ENCODE measurements at regions not wholly inside any gene's neighbourhood (a gene's known extent, or its start where the extent isn't known, plus 50 kb on each side); places are given as distances from the start of the nearest gene placed in this dataset.
"Not testable (repeated sequence)": the region's sequence is repeated elsewhere in the genome, so short reads cannot be mapped to it uniquely, and the experiment has no call there.

DNA sequence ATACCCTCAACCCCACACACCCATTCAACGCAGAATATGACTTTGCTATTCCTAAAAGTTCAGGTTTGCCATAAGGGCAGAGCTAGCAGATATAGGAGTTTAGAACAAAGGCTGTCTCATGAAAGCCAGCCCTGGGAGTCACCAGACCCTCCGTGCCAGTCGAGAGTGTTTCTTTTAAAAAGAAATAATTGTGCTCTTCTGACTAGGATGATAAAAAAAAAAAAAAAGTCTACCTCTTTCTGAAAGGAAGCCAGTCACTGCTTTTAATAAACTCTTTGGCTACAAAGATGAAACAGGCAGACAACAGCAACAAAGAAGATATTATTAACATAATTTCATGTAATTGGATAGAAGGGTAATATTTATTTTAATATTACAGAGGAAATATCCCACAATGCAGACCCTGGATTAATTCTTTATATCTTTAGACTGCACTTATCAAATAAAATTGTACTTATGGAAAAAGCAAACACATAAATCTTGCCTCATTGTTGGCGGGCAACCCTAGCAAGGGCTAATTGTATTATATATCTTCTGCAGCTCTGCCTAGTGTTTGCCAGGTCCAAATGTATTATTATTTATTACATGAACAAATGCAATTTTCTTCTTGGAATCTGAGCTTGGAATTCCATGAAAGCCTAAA lies 277.5 kb upstream of the DYNLRB2 start:
- no peaks in the 10 kb centered on the region for H3K36me3 Mint-ChIP-seq
- ATAC-seq (ENCODE audit: low read depth in 2 of 2) (no peak), DNase-seq (no peak)
- Histone ChIP-seq H3K4me1 (ENCODE audit: control insufficient read depth, insufficient read depth, low read length, poor library complexity, severe bottlenecking) (no peaks in the 10 kb centered on the region), H3K4me3 (ENCODE audit: low read depth, low read length) (no peak overlapping the region), H3K9me3 (ENCODE audit: control insufficient read depth in 2 of 2, low read length in 2 of 2) (no peaks in the 10 kb centered on the region), H3K27me3 (ENCODE audit: control insufficient read depth, insufficient read depth, low read length) (no peaks in the 10 kb centered on the region), H3K36me3 (ENCODE audit: control insufficient read depth, insufficient read depth, low read length) (no peaks in the 10 kb centered on the region), H3K27ac (ENCODE audit: insufficient read depth, low read length, poor library complexity, severe bottlenecking) (no peak overlapping the region)
- no peak overlapping the region for H3K27ac Mint-ChIP-seq
- no peak overlapping the region for H3K4me3 Mint-ChIP-seq
- no peaks in the 10 kb centered on the region for H3K4me1 Mint-ChIP-seq
- H3K9me3 Mint-ChIP-seq: peaks cover 0 to 1% (median 0%) of the 10 kb centered on the region in 7 donors
- peaks cover 4% of the 10 kb centered on the region for H3K27me3 Mint-ChIP-seq

DNA sequence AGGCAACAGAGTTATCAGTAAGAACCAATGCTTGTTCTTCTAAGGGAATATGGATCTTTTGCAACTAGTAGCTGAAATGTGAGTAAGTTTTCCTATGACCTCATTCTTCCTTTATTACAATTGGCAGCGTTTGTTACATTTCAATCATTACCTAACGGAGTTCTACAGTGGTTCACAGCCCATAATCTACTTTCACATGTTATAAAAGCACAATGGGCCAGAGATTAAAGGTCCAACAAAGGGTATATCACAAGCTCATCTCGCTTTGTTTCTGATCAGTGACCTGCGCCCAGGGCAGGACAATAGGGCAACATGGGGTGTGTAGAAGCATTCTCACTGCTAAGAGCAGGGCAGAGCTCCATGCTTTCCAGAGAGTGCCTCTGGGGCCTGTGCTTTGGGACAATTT lies 279.9 kb upstream of the DYNLRB2 start:
- no peaks in the 10 kb centered on the region for H3K27me3 ChIP-seq (ENCODE audit: control insufficient read depth, insufficient read depth, low read length)
- H3K27me3 Mint-ChIP-seq: no peaks in the 10 kb centered on the region
- H3K36me3 Mint-ChIP-seq: no peaks in the 10 kb centered on the region
- no peaks in the 10 kb centered on the region for H3K36me3 ChIP-seq (ENCODE audit: control insufficient read depth, insufficient read depth, low read length)
- ATAC-seq (ENCODE audit: low read depth in 2 of 2) (no peak), DNase-seq (no peak)
- no peak overlapping the region for H3K27ac Mint-ChIP-seq
- H3K27ac ChIP-seq (ENCODE audit: insufficient read depth, low read length, poor library complexity, severe bottlenecking): no peak overlapping the region
- H3K4me1 ChIP-seq (ENCODE audit: control insufficient read depth, insufficient read depth, low read length, poor library complexity, severe bottlenecking): no peaks in the 10 kb centered on the region
- H3K9me3 Mint-ChIP-seq: peaks cover 0 to 1% (median 0%) of the 10 kb centered on the region in 7 donors
- no peaks in the 10 kb centered on the region for H3K4me1 Mint-ChIP-seq
- H3K9me3 ChIP-seq (ENCODE audit: control insufficient read depth in 2 of 2, low read length in 2 of 2): no peaks in the 10 kb centered on the region
- no peak overlapping the region for H3K4me3 Mint-ChIP-seq
- H3K4me3 ChIP-seq (ENCODE audit: low read depth, low read length): no peak overlapping the region

DNA sequence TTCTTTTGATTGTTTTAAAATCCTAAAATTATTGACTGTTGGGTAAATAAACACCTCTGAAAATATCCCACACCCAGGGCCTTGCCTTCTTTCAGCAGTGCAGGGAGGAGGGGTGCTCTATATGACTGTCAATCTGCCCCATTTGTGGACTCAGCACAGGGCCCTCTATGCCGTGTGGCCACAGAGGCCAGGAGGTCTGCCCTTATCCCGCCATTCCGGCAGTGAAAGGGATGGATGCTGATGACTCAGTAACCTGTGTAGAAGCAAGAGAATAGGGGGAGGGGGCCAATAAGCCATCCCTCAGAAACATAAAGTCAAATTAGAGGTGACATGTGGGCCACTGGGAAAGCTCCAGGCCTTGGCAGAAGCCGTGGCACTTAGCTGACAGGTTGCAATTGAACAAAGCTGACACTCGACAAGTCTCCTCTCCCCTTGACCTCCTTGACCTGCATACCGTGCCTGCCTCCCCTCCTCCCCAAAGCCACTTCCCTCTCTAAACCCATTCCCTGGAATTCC lies 281.4 kb upstream of the DYNLRB2 start:
- no peaks in the 10 kb centered on the region for H3K27me3 ChIP-seq (ENCODE audit: control insufficient read depth, insufficient read depth, low read length)
- no peak overlapping the region for H3K27ac ChIP-seq (ENCODE audit: insufficient read depth, low read length, poor library complexity, severe bottlenecking)
- Mint-ChIP-seq H3K4me3 (no peak overlapping the region), H3K27me3 (no peaks in the 10 kb centered on the region), H3K9me3 (peaks cover 0 to 2% (median 1%) of the 10 kb centered on the region in 7 donors), H3K27ac (no peak overlapping the region), H3K4me1 (no peaks in the 10 kb centered on the region), H3K36me3 (no peaks in the 10 kb centered on the region)
- H3K4me3 ChIP-seq (ENCODE audit: low read depth, low read length): no peak overlapping the region
- DNase-seq: no peak
- H3K9me3 ChIP-seq (ENCODE audit: control insufficient read depth in 2 of 2, low read length in 2 of 2): no peaks in the 10 kb centered on the region
- H3K36me3 ChIP-seq (ENCODE audit: control insufficient read depth, insufficient read depth, low read length): no peaks in the 10 kb centered on the region
- H3K4me1 ChIP-seq (ENCODE audit: control insufficient read depth, insufficient read depth, low read length, poor library complexity, severe bottlenecking): no peaks in the 10 kb centered on the region
- no peak for ATAC-seq (ENCODE audit: low read depth in 2 of 2)

DNA sequence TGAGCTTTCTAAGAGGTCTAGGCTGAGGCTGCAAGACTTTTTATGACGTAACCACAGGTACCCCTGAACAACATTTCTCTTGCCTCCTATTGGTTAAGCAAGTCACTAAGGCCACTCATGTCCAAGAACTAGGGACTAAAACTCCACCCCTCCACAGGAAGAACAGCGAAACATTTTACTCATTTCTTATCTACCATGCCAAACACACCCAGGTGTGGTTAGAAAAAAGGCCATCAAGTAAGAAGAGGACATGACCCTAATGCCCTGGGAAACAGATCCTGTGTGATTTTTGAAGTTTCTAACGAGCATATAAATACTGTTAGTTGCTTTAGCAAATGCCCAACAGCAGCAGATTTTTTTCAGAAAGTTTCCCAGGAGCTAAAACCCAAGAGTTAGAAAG lies 282.4 kb upstream of the DYNLRB2 start:
- Histone ChIP-seq H3K27me3 (ENCODE audit: control insufficient read depth, insufficient read depth, low read length) (no peaks in the 10 kb centered on the region), H3K4me1 (ENCODE audit: control insufficient read depth, insufficient read depth, low read length, poor library complexity, severe bottlenecking) (no peaks in the 10 kb centered on the region), H3K36me3 (ENCODE audit: control insufficient read depth, insufficient read depth, low read length) (no peaks in the 10 kb centered on the region), H3K27ac (ENCODE audit: insufficient read depth, low read length, poor library complexity, severe bottlenecking) (no peak overlapping the region), H3K4me3 (ENCODE audit: low read depth, low read length) (no peak overlapping the region), H3K9me3 (ENCODE audit: control insufficient read depth in 2 of 2, low read length in 2 of 2) (no peaks in the 10 kb centered on the region)
- Mint-ChIP-seq H3K4me1 (no peaks in the 10 kb centered on the region), H3K27me3 (no peaks in the 10 kb centered on the region), H3K36me3 (no peaks in the 10 kb centered on the region), H3K27ac (no peak overlapping the region), H3K4me3 (no peak overlapping the region), H3K9me3 (peaks cover 0 to 2% (median 0%) of the 10 kb centered on the region in 7 donors)
- ATAC-seq (ENCODE audit: low read depth in 2 of 2) (no peak), DNase-seq (no peak)

DNA sequence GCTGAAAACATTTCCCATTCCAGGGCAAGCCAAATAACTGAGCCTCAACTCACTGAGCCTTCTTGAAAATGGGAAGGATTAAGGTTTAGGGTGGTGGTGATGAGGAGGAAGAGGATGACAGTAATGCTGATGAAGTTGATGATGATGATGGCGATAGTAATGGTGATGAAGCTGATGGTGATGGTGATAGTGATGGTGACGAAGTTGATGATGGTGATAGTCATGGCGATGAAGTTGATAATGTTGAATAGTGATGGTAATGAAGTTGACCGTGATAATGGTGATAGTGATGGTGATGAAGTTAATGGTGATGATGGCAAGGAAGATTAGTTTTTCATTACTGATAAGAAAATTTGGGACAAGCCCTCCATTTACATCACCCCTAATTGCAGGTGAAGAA lies 285.8 kb upstream of the DYNLRB2 start:
- H3K27ac ChIP-seq (ENCODE audit: insufficient read depth, low read length, poor library complexity, severe bottlenecking): no peak overlapping the region
- no peak overlapping the region for H3K4me3 Mint-ChIP-seq
- H3K4me1 ChIP-seq (ENCODE audit: control insufficient read depth, insufficient read depth, low read length, poor library complexity, severe bottlenecking): no peaks in the 10 kb centered on the region
- ATAC-seq (ENCODE audit: low read depth in 2 of 2) (no peak), DNase-seq (no peak)
- H3K27me3 Mint-ChIP-seq: peaks cover 5% of the 10 kb centered on the region
- H3K9me3 ChIP-seq (ENCODE audit: control insufficient read depth in 2 of 2, low read length in 2 of 2): no peaks in the 10 kb centered on the region
- no peaks in the 10 kb centered on the region for H3K4me1 Mint-ChIP-seq
- H3K4me3 ChIP-seq (ENCODE audit: low read depth, low read length): no peak overlapping the region
- H3K36me3 ChIP-seq (ENCODE audit: control insufficient read depth, insufficient read depth, low read length): no peaks in the 10 kb centered on the region
- no peak overlapping the region for H3K27ac Mint-ChIP-seq
- no peaks in the 10 kb centered on the region for H3K27me3 ChIP-seq (ENCODE audit: control insufficient read depth, insufficient read depth, low read length)
- no peaks in the 10 kb centered on the region for H3K36me3 Mint-ChIP-seq
- peaks cover 0 to 2% (median 0%) of the 10 kb centered on the region in 7 donors for H3K9me3 Mint-ChIP-seq

DNA sequence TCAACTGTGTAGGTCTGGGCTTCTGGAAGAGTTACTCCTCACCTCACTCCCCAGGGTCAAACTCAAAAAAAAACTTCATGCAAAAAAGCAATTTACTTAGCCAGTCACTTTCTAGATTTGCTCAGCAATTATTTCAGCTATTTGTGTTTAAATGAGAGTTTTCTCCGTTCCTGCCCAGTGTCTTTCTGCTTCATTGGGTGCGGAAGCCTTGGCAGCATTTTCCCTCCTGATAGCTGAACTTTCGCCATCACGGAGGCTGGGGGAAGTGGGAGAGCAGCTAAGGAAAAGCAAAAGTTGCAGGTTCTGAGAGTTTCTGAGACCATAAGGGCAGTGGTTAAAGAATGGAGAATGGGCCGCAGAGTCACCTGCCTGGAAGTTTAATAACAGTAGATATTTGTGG lies 287.1 kb upstream of the DYNLRB2 start:
- H3K4me1 ChIP-seq (ENCODE audit: control insufficient read depth, insufficient read depth, low read length, poor library complexity, severe bottlenecking): no peaks in the 10 kb centered on the region
- H3K9me3 Mint-ChIP-seq: peaks cover 0 to 3% (median 2%) of the 10 kb centered on the region in 7 donors
- no peak overlapping the region for H3K4me3 ChIP-seq (ENCODE audit: low read depth, low read length)
- no peaks in the 10 kb centered on the region for H3K4me1 Mint-ChIP-seq
- no peak overlapping the region for H3K27ac Mint-ChIP-seq
- H3K9me3 ChIP-seq (ENCODE audit: control insufficient read depth in 2 of 2, low read length in 2 of 2): no peaks in the 10 kb centered on the region
- H3K27me3 Mint-ChIP-seq: peaks cover 5% of the 10 kb centered on the region
- H3K4me3 Mint-ChIP-seq: no peak overlapping the region
- ATAC-seq (ENCODE audit: low read depth in 2 of 2) (no peak), DNase-seq (no peak)
- no peaks in the 10 kb centered on the region for H3K27me3 ChIP-seq (ENCODE audit: control insufficient read depth, insufficient read depth, low read length)
- H3K27ac ChIP-seq (ENCODE audit: insufficient read depth, low read length, poor library complexity, severe bottlenecking): no peak overlapping the region
- H3K36me3 ChIP-seq (ENCODE audit: control insufficient read depth, insufficient read depth, low read length): no peaks in the 10 kb centered on the region
- no peaks in the 10 kb centered on the region for H3K36me3 Mint-ChIP-seq

DNA sequence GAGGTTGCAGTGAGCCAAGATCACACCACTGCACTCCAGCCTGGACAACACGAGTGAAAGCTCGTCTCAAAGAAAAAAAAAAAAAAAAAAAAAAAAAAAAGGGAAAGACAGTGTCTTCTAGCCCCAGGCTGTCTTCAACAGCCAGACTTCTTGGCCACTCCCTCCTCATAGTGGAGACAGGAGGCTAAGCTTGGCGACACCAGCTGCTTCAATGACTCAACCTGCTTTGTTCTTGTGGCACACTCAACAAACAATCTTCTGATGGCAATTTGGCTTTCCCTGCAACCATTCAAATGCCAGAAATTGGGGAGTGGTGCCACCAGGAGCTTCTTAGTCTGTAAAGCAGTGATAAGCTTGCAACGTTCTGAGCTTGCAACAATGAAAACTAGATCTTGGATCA lies 290.4 kb upstream of the DYNLRB2 start:
- H3K4me3 ChIP-seq (ENCODE audit: low read depth, low read length): no peak overlapping the region
- no peak for ATAC-seq (ENCODE audit: low read depth in 2 of 2)
- Mint-ChIP-seq H3K36me3 (no peaks in the 10 kb centered on the region), H3K27me3 (peaks cover 5% of the 10 kb centered on the region), H3K9me3 (peaks cover 0 to 7% (median 0%) of the 10 kb centered on the region in 7 donors), H3K4me1 (no peaks in the 10 kb centered on the region), H3K27ac (no peak overlapping the region), H3K4me3 (no peak overlapping the region)
- H3K27ac ChIP-seq (ENCODE audit: insufficient read depth, low read length, poor library complexity, severe bottlenecking): no peak overlapping the region
- H3K27me3 ChIP-seq (ENCODE audit: control insufficient read depth, insufficient read depth, low read length): no peaks in the 10 kb centered on the region
- DNase-seq: no peak
- H3K9me3 ChIP-seq (ENCODE audit: control insufficient read depth in 2 of 2, low read length in 2 of 2): no peaks in the 10 kb centered on the region
- H3K36me3 ChIP-seq (ENCODE audit: control insufficient read depth, insufficient read depth, low read length): no peaks in the 10 kb centered on the region
- H3K4me1 ChIP-seq (ENCODE audit: control insufficient read depth, insufficient read depth, low read length, poor library complexity, severe bottlenecking): no peaks in the 10 kb centered on the region

DNA sequence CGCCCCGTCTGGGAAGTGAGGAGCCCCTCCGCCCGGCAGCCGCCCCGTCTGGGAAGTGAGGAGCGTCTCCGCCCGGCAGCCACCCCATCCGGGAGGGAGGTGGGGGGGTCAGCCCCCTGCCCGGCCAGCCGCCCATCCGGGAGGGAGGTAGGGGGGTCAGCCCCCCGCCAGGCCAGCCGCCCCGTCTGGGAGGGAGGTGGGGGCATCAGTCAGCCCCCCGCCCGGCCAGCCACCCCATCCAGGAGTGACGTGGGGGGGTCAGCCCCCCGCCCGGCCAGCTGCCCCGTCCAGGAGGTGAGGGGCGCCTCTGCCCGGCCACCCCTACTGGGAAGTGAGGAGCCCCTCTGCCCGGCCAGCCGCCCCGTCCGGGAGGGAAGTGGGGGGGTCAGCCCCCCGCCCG lies 297.5 kb upstream of the DYNLRB2 start:
- H3K27me3 ChIP-seq (ENCODE audit: control insufficient read depth, insufficient read depth, low read length); H3K4me3 Mint-ChIP-seq; H3K36me3 ChIP-seq (ENCODE audit: control insufficient read depth, insufficient read depth, low read length); H3K36me3 Mint-ChIP-seq; H3K4me3 ChIP-seq (ENCODE audit: low read depth, low read length); H3K9me3 Mint-ChIP-seq; ATAC-seq (ENCODE audit: low read depth in 2 of 2); DNase-seq; H3K9me3 ChIP-seq (ENCODE audit: control insufficient read depth in 2 of 2, low read length in 2 of 2); H3K27me3 Mint-ChIP-seq; H3K27ac ChIP-seq (ENCODE audit: insufficient read depth, low read length, poor library complexity, severe bottlenecking); H3K27ac Mint-ChIP-seq; H3K4me1 ChIP-seq (ENCODE audit: control insufficient read depth, insufficient read depth, low read length, poor library complexity, severe bottlenecking); H3K4me1 Mint-ChIP-seq: not testable (repeated sequence)

Measured in CD4-positive, CD25-positive, alpha-beta regulatory T cell (primary cell).